ENCODE measurements at regions not wholly inside any gene's neighbourhood (a gene's known extent, or its start where the extent isn't known, plus 50 kb on each side); places are given as distances from the start of the nearest gene placed in this dataset.

DNA sequence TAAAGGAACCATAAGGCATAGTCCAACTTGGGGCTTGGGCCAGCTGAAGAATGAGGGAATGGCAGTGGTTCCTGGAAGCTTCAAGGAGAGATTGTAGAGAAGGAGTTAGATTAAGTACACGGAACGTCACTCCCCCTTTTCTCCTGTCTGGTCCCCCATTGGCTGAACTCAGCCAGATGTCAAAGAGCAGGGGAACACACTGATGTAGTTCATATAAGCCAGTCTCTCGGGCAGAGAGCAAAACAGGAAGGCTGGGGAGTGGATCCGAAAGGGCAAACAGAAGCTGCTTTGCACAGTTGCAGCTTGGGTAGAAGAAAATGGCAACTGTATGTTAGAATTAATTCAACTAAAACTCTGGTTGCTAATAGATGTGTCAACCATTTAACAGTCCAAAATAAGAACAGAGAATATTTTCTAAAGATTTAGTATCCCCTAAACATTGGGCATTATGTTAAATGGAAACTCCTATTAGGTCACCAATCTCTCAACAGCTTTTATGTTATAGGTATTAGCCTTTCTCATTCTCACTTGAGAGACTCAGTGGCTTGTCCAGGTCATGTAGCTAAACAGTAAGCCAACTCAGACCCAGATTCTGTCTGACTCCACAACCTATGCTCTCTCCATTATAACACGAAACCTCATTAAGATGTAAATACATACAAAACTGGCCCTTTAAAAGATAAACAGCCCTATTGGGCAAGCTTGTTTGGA, 600.7 kb upstream of the USP24 start:
- Histone ChIP-seq H3K9ac (ENCODE audit: insufficient read depth, low read length) (no peak overlapping the region), H3K36me3 (ENCODE audit: control insufficient read depth, insufficient read depth, low read length) (no peaks in the 10 kb centered on the region), H3K9me3 (ENCODE audit: control insufficient read depth, insufficient read depth, low read depth, low read length) (no peaks in the 10 kb centered on the region), H3K4me1 (ENCODE audit: control insufficient read depth, extremely low read depth, insufficient read depth, low read length) (peaks cover 13% of the 10 kb centered on the region), H3K27ac (ENCODE audit: insufficient read depth, low read length) (no peak overlapping the region), H3K4me3 (replicated peaks in 1 of 4; ENCODE audit: control extremely low read depth in 1 of 4, insufficient read depth in 1 of 4, low read depth in 3 of 4, low read length in 4 of 4) (no peak overlapping the region), H3K79me2 (ENCODE audit: control insufficient read depth, insufficient read depth, low read length) (no peaks in the 10 kb centered on the region), H4K20me1 (ENCODE audit: control insufficient read depth, extremely low read depth, insufficient read depth, low read length) (no peaks in the 10 kb centered on the region), H3K27me3 (ENCODE audit: control insufficient read depth, insufficient read depth, low read length) (no peaks in the 10 kb centered on the region), H3K4me2 (ENCODE audit: extremely low read depth, insufficient read depth, low read length) (no peak overlapping the region), H2AFZ (ENCODE audit: low read length) (no peak overlapping the region)
- no peak for DNase-seq (ENCODE audit: low read depth in 2 of 2)
- TF ChIP-seq EZH2 (IDR thresholded peaks at IDR 0.05; ENCODE audit: low read length, missing control alignments): no peak
- TF ChIP-seq, protein P1, sequence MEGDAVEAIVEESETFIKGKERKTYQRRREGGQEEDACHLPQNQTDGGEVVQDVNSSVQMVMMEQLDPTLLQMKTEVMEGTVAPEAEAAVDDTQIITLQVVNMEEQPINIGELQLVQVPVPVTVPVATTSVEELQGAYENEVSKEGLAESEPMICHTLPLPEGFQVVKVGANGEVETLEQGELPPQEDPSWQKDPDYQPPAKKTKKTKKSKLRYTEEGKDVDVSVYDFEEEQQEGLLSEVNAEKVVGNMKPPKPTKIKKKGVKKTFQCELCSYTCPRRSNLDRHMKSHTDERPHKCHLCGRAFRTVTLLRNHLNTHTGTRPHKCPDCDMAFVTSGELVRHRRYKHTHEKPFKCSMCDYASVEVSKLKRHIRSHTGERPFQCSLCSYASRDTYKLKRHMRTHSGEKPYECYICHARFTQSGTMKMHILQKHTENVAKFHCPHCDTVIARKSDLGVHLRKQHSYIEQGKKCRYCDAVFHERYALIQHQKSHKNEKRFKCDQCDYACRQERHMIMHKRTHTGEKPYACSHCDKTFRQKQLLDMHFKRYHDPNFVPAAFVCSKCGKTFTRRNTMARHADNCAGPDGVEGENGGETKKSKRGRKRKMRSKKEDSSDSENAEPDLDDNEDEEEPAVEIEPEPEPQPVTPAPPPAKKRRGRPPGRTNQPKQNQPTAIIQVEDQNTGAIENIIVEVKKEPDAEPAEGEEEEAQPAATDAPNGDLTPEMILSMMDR (conservative IDR thresholded peaks at IDR 0.05 in 1 of 2, IDR thresholded peaks at IDR 0.05 in 1 of 2; ENCODE audit: low read depth in 1 of 2, low read length in 2 of 2): no peak

- Histone ChIP-seq H3K4me3 (replicated peaks in 1 of 4; ENCODE audit: control extremely low read depth in 1 of 4, insufficient read depth in 1 of 4, low read depth in 3 of 4, low read length in 4 of 4) (no peak overlapping the region), H3K27me3 (ENCODE audit: control insufficient read depth, insufficient read depth, low read length) (no peaks in the 10 kb centered on the region), H3K36me3 (ENCODE audit: control insufficient read depth, insufficient read depth, low read length) (no peaks in the 10 kb centered on the region), H3K9me3 (ENCODE audit: control insufficient read depth, insufficient read depth, low read depth, low read length) (no peaks in the 10 kb centered on the region), H3K9ac (ENCODE audit: insufficient read depth, low read length) (no peak overlapping the region), H3K27ac (ENCODE audit: insufficient read depth, low read length) (no peak overlapping the region), H2AFZ (ENCODE audit: low read length) (no peak overlapping the region), H3K4me2 (ENCODE audit: extremely low read depth, insufficient read depth, low read length) (no peak overlapping the region), H3K4me1 (ENCODE audit: control insufficient read depth, extremely low read depth, insufficient read depth, low read length) (peaks cover 13% of the 10 kb centered on the region), H4K20me1 (ENCODE audit: control insufficient read depth, extremely low read depth, insufficient read depth, low read length) (no peaks in the 10 kb centered on the region), H3K79me2 (ENCODE audit: control insufficient read depth, insufficient read depth, low read length) (no peaks in the 10 kb centered on the region)
- no peak for DNase-seq (ENCODE audit: low read depth in 2 of 2)
- TF ChIP-seq, protein P1 (conservative IDR thresholded peaks at IDR 0.05 in 1 of 2, IDR thresholded peaks at IDR 0.05 in 1 of 2; ENCODE audit: low read depth in 1 of 2, low read length in 2 of 2): no peak
- no peak for TF ChIP-seq EZH2 (IDR thresholded peaks at IDR 0.05; ENCODE audit: low read length, missing control alignments)
These were observed 599.8 kb upstream of the USP24 start for GRCh38 chr1:55814967-55815366.

DNA sequence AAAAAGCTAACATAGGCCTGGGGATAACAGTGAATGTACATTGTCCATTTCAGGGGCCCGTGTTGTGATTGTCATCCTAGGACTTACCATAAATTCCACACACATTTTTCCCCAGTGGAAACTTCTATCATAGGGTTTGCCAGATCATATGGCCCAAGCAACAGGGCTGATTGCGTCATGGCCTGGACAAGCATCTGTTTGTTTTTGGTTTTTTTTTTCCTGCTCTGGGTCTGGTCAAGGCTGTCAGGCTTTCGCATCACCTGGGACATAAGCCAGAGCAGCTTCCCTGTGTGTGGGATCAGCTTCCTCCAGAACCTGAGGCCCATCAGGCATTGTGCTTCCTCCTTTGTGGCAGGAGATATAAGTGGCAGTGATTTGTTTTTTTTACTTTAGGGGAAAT, 598.5 kb upstream of the USP24 start:
- DNase-seq (ENCODE audit: low read depth in 2 of 2): peak; percentile 56 to 84
- no peak overlapping the region for H3K27ac ChIP-seq (ENCODE audit: insufficient read depth, low read length)

More for the DNA sequence above, 598.5 kb upstream of the USP24 start:
- Histone ChIP-seq H4K20me1 (ENCODE audit: control insufficient read depth, extremely low read depth, insufficient read depth, low read length) (no peaks in the 10 kb centered on the region), H3K36me3 (ENCODE audit: control insufficient read depth, insufficient read depth, low read length) (no peaks in the 10 kb centered on the region), H3K4me1 (ENCODE audit: control insufficient read depth, extremely low read depth, insufficient read depth, low read length) (peaks cover 13% of the 10 kb centered on the region), H3K79me2 (ENCODE audit: control insufficient read depth, insufficient read depth, low read length) (no peaks in the 10 kb centered on the region), H3K27me3 (ENCODE audit: control insufficient read depth, insufficient read depth, low read length) (no peaks in the 10 kb centered on the region), H2AFZ (ENCODE audit: low read length) (no peak overlapping the region), H3K4me3 (replicated peaks in 1 of 4; ENCODE audit: control extremely low read depth in 1 of 4, insufficient read depth in 1 of 4, low read depth in 3 of 4, low read length in 4 of 4) (no peak overlapping the region), H3K9me3 (ENCODE audit: control insufficient read depth, insufficient read depth, low read depth, low read length) (no peaks in the 10 kb centered on the region), H3K9ac (ENCODE audit: insufficient read depth, low read length) (no peak overlapping the region), H3K4me2 (ENCODE audit: extremely low read depth, insufficient read depth, low read length) (no peak overlapping the region)
- TF ChIP-seq EZH2 (IDR thresholded peaks at IDR 0.05; ENCODE audit: low read length, missing control alignments): no peak
- TF ChIP-seq, protein P1 (conservative IDR thresholded peaks at IDR 0.05 in 1 of 2, IDR thresholded peaks at IDR 0.05 in 1 of 2; ENCODE audit: low read depth in 1 of 2, low read length in 2 of 2): no peak
